HG02943 (cell line): ENCODE measurements at regions not wholly inside any gene's neighbourhood (a gene's known extent, or its start where the extent isn't known, plus 50 kb on each side); places are given as distances from the start of the nearest gene placed in this dataset.

ENCODE experiments used
- ATAC-seq: cut with Tn5 transposase; IDR thresholded peaks from one replicate; pipeline ENCODE4 v1.9.1; 2021; ENCODE audit warnings: mild to moderate bottlenecking, low read depth, moderate library complexity; ENCODE audit not compliant: unreplicated experiment

DNA sequence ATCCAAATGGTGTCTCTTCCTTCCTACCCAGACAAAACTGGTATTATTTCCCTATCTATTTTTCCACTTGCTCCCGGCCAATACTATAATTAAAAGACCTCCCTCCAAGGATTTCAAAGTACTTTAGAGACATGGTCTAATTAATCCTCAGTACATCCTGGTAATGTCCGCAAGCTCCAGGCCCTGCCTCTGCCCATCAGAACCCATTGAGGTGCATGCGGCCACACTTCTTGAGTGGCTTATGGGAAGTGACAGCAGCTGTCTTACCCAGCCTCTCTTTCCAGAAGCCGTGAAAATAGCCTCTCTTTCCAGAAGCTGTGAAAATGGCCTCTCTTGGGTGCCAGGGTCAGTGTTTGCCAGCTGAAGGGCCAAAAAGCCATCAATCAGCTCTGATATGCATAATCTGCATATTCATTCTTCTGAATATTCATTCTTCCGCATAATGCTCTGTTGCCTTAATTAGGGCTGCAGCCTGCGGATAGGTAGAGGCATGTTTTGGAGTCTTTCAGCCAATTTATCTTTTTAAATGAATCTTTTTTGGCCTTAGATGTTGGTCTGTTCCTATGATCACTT is 148.4 kb upstream of the TMTC4 start:
- ATAC-seq, result no peak

DNA sequence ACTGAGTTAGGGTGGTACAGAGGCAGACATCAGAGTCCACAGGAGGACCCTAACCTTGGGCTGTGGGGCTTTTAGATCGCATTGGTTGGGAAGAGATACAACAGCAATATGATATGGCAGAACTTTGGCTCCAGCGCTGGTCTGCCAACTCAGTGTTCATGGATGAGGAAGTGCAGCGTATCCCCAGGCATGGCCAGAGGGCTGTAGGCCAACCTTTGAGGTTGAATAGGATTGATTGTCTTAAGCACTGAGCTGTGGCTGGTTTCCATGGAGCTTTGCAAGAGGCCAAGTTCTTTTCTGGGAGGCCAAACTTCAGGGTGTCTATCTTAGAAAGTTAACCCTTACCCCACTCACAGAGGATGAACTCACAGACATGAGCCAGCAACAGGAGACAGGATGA is 144.1 kb upstream of the TMTC4 start:
- no peak for ATAC-seq

DNA sequence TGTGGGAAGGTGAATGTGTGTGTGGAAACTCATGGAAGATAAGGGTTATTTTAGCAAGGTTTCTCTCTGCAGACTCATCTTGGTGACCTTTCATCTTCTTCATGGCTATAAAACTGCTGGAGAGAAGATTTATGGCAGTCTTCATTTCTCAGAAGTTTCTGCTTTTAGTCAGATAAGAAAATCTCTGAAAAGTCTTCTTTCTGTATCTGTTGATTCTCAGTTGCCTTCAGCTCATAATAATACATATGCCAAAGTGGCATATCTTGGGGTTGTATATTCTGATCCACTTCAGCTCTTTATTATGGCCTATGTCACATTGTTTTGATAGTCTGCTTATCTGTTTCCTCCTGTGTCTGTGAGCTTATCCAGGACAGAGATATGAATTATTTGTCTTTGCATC is 143.3 kb upstream of the TMTC4 start:
- ATAC-seq, result no peak

DNA sequence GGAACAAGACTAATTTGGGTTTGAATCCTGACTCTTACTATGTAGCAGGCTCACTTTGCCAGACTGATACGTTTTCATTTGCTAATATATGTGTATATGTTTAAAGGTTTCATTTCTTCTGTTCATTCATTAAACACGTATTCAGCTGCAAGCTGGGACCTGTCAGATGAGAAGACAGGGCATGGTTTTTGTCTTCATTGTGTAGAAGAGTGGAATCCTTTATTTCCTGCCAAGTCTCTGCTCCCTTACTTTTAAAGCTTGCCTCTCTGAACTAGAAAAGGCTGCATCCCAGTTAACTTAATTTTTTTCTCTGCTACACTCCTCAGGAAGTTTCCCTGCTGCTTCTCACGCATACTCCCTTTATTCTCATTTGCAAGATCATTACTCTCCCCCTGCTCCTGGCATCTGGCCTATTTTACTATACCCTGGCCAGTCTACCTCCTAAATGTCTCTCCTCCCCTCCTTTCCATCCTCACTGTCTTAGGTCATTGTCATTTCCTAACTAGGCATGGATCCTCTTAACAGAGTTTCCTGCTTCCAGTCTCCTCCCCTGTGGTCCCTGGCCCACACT is 141.0 kb upstream of the TMTC4 start:
- no peak for ATAC-seq

DNA sequence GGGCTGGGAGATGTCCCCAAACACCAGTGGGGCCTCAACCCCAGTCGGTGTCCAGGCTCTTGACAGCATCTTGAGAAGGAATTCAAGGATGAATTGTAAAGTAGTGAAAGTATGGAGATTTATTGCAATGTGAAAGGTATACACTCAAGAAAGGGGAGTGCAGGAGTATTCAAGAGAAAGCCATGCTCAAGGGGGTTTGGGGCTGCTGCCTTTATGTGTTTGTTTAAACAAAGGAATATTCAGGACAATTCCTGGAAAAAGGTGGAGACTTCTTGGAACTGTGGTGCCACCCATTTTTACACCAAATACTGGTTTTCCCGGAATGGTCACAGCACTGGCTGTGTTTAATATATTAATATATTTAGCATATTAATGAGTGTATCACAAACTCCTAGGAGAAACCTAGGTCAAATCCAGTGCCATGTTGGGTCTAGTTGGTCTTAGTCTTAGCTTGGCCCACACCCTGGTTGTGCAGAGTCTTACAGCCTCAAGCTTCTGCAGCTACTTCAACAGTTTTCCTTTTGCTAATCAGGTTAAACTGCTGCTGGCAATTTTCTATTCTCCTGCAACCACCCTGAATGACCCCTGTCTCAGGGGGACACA is 138.5 kb upstream of the TMTC4 start:
- ATAC-seq, result no peak

DNA sequence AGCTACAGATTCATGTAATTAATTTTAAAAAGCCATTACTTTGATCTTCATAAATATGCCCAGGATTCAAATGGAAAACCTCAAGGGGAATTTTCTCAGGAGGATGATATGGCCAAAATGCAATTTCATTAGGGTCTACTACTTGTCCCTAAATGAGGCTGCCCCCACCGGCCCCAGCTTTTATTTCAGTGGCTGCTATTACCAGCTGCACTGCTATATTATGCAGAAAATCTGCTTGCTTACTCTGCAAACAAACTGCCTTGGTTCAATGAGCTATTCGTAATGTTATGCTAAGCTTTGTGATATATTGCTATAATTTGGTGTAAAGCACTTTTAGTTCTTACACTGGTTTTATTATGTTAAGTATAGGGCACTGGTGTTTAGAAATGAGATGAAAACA is 137.3 kb upstream of the TMTC4 start:
- ATAC-seq, result no peak

DNA sequence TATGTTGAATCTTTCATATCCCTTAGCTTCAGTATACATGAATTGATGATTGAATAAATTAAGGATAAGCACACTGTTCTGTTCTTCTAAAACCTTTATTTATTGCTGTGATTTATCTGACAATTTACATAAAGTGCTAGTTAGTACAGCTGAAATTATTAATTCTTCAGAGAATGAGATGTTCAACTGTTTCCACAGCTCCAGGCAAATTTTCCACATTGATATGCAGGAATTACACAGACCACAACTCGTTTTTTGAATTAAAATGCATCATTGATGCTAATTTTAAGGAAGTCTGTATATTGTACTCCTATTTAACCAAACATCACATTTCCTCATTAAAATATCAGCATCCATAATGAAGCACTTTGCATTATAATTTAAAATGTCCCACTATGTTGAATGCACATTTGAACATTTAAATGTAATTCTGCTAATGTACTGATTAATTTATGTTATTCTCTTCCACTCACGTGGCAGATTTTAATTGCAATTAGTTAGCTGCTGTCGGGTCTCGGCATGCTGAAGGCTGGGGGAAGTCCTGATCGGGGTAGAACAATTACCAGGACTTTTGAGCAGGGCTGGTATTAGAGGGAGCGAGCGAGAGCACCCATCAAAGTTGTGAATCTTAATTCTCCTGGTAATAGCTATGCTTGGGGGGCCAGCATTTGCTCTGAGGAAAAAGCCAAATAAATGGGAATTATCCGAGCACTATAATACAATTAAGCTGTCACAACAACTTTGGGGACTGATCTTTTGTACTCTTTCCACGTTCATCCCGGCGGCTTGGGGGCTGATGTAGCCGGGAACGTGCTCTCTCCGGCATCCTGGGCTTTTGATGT is 136.7 kb upstream of the TMTC4 start:
- no peak for ATAC-seq

DNA sequence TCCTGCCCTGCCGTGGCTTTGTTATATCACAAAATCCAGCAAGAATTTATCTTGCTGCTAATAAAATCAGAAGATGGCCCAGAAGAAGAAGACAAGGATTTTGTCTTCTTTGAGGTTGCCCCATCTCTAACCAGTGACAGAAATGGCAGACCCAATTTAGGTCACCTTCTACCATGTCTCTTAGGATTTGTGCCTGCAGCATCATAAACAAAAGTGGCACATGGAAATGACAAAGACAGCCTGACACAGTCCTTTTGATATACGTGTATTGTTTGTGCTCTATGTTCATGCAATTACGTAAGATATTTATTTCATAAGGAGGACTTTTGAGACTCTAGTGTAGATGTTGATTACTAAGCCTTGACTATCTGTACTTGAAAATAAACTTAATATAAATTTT is 135.9 kb upstream of the TMTC4 start:
- no peak for ATAC-seq

DNA sequence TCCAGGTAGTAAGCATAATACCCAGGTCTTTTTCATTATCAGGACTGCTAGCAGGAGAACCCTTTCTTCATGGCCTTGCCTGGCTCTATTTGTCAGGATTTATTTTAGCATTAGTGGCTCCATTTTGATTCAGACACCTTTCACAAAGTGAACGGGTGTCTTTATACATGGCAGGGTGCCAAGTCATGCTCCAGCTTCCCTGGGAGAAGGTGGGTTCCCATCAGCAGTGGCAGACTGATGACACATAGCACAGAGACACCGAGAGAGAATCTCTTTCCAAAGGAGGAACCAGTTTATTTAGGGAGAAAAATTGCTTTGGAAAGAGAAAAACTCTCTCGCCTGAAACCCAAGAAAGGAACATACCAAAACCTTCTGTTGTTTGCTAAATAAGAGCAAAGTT is 135.3 kb upstream of the TMTC4 start:
- no peak for ATAC-seq

DNA sequence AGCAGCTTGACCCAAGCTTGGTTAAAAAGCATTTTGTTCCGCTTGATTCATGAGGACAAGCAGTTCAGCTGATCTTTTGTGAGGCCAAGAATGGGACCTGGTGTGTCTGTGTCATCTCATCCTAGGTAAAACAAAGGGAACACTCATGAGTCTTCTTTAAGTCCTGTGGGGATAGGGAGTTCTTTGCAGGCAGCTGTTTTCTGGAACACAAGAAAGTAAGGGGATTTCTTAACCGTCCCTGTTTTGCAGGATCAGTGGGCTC is 134.5 kb upstream of the TMTC4 start:
- no peak for ATAC-seq

DNA sequence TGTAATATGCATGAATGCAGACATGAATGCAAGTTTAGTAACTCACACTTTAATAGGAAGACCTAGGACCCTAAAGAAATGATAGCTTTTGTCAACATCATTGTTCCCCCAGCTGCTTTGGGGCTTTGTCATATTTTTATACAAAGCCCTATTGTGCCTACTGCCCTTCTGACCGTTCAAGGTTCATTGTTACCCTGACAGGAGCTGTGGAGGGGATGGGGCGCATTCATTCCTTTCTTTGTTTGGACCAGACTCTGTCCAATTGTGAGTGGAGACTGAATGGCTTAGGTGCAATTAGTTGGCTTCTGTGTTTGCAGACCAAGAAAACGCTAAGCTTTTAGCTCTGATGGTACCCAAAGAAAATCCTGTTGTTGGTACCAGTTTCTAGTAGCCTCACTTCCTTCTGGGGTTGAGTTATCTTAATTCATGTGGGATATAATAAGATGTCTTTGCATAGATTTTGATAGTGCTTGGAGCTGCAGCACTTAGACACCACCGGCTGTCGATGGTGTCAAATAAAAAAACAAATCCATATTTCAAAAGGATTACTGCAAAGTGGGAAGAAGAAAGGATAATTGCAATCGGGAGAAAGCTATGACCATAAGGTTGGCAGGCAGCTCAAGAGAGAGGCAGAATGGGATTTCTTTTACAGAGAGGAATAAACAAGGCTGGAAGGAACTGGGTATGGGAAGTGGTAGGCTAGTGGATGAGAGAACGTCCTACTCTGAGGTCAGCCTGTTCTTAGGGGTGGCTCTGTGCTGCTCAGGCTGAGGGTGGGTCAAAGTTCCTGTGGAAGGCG is 133.9 kb upstream of the TMTC4 start:
- ATAC-seq, result no peak

DNA sequence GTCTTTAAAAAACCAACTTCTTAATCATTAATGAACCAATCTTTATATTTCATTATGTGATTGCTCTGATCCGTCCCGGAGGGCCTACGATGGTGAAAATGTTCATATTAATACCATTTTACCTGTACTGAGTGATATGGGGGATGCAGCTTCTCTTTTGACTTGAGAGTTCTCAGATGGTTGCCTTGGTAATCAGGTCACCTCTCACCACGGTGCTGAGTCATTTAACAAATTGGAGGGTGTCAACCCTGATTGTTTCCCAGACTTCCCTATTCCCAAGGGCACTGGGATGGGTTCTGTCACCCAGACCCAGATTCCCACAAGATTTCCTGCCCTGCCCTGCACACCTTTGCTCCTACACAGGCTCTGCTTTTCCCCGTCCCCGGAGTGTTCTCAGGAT is 128.5 kb upstream of the TMTC4 start:
- ATAC-seq, result no peak

DNA sequence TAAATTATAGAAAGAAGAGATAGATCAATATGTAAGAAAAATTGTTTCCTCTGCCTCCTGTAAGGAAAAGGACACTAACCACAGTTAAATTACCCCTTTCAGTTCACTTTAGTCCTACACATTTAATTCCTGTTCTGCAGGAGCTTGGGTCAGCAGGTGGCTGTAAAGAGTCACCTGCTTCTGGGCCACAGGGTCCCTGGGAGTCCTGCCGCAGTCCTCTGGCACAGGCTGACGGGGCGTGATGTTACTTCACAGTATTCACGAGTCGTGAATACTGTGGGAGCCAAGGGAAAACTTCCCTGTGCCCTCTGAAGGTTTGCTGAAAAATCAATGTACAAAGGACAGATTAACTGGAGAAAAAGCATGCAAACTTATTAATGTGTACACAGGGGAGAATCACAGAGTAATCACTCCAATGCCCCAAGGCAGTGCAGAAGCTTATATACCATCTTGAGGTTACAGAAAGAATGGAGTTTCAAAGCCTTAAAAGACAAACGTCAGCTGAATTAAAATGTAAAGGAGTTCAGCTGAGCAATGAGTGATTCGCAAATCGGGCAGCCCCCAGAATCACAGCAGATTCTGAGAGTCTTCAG is 125.8 kb upstream of the TMTC4 start:
- no peak for ATAC-seq

DNA sequence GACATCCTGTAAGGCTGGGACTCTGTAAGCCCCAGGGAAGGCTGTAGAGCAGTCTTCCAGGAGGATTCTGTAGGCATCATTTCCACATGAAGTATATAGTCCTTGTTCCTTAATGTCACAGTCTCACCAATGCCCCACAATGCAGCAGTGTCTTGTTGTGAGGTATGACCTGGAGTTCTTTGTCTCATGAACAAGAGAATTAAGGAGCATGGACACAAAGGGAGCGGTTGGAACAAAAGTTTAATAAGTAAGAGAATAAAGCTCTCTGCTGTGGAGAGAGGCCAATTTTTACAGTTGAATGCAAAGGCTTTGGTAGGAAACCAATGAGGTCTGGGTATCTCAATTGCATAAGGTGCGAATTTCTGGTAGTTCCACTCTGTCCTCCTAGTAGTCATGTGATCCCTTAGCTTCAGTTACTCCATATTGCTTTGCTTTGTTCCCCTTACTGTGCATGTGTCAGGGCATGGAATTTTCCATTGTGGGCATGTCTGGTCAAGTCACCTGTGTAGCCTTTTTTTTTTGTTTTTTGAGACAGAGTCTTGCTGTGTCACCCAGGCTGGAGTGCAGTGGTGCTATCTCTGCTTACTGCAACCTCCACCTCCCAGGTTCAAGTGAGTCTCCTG is 124.3 kb upstream of the TMTC4 start:
- ATAC-seq, result no peak

DNA sequence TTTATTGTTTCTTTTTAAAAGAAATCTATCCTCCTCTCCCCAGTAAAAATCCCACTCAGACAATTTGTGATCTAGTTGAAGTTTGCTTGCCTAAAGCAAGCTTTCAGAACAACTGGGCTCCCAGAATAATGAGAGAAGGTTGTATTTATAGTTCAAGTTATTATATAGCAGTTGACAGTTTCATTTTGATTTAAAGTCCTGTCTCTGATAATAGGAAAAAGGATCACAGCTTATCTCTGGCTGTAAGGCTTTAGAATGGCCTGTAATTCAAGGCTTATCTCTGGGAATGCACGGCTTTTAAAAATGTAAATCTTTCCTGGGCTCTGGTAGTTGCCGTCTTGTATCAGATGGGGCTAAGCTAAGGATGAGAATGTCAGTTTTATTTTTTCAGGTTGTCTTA is 123.3 kb upstream of the TMTC4 start:
- no peak for ATAC-seq

DNA sequence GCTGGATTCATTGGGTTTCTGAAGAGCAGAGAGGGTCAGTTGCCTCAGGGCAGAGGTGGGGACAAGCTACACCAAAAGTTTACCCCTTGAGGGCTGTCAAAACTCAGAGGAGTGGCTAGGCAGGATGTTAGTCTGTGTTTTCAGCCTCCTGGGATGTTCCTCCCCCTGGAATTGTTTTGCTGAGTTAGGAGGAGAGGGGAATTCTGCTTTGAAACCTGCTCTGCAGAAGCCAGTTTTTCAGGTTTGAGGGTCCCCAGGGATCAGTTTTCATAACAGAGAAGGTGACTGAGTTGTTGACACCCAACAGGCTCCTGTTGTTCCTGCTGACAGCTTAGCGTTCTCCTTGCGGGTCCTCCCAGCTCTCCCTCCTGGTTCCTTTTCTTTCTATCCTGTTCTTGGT is 121.9 kb upstream of the TMTC4 start:
- no peak for ATAC-seq

DNA sequence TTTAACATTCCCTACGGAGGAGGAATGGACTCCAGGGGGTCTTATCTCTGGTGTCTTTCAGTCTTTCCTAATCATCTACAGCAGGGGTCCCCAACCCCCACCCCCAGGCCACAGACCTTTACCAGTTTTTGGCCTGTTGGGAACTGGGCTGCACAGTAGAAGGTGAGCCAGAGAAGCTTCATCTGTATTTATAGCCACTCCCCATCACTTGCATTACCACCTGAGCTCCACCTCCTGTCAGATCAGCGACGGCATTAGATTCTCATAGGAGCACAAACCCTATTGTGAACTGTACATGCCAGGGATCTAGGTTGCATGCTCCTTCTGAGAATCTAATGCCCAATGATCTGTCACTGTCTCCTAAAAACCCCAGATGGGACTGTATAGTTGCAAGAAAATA is 120.0 kb upstream of the TMTC4 start:
- ATAC-seq, result no peak

DNA sequence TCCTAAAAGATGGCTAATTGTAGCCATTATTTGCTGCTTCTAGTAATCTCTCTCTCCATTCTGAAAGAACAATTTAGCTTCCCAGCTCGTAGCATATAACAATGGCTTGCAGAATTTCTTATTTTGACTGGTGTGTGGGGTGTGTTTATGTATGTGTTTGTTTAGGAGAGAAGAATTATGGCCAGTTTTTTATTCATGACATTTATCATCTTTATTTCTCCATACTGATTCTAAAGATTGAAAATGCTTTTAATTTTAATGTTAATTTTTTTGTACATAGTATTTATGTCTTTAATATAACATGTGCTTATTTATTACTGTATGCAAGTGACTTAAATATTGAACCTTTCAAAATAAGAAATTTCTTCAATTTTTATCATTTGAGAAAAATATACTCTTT is 115.8 kb upstream of the TMTC4 start:
- no peak for ATAC-seq

DNA sequence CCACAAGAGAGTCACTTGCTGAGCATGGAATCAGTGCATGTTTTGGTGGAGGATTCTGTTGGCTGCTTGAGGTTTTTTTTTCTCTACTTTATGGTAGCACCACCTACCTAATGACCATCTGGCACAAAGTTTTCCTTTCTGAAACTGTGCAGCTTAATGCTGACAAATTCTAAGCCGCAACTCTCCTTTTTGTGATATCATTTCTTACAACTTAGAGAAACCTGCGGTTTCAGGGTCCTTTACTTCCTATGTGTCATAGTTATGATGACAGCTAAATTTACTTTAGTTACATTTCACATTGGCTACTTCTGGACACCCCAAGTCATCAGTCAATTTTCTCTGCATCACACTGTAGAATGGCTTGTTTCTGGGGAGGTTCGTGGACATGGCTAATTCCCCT is 115.4 kb upstream of the TMTC4 start:
- ATAC-seq, result peak; percentile 88

DNA sequence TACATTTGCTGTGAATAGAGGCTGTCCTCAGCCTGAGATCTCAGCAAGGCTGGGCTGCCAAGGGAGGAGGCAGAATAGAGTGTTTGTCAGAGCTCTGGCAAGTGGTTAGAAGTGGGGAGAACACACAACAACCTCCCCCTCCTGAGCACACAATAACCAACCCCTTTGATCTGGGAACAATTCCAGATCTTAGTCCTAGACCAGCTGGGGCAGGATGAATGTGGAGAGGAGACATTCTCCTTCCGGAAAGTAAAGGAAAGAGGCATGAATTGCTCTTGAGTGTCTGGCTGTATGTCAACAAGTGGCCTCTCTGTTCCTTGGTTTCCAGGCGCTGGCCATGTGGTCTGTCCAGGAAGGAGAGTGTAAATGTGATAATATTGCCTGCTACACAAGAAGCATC is 114.9 kb upstream of the TMTC4 start:
- ATAC-seq, result no peak
